ENCODE measurements at regions not wholly inside any gene's neighbourhood (a gene's known extent, or its start where the extent isn't known, plus 50 kb on each side); places are given as distances from the start of the nearest gene placed in this dataset.

DNA sequence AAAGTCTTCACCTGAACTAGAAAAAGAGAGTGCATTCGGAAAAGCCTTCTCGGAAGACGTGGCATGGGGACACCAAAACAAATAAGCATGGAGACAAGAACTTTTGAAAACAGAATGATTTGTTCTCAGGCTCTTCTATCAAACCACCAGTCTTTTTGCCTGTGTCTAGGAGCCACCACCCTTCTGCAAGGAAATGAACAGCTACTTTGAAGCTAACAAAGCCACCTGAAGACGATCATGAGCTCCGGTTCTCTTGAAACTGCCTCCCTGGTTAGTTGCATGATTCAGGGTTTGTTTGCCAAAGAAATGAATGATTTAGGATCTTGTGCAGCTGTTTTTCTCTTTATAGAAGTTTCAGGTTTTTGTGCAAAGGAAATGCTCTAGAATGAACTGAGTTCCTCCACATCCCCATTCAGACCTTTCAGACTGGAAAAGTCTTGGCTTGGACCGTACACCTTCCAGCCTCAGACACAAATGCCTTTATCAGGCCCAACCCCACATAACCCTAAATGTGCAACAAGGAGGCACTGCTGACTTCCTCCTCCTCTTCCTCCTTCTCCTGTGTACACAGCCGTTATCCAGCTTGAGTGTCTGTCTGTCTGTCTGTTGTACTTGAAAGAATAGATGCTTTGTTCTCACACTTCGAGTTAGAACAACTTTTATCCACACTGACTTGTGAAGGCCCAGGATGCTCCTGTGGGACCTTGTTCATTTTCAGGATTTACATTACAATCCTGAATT, 334.8 kb upstream of the KLF3 start:
- 71% methylated on average over 5 of the region's 8 CpGs for WGBS (ENCODE audit: insufficient coverage)
- Mint-ChIP-seq H3K9me3 (ENCODE audit: insufficient read depth) (no peaks in the 10 kb centered on the region), H3K27me3 (peaks cover 3% of the 10 kb centered on the region), H3K4me1 (no peaks in the 10 kb centered on the region), H3K27ac (no peak overlapping the region), H3K4me3 (no peak overlapping the region)
- Histone ChIP-seq H3K36me3 (replicated peaks in 1 of 2; ENCODE audit: control extremely low read depth in 1 of 2, control insufficient read depth in 1 of 2, extremely low read depth in 1 of 2, insufficient read depth in 2 of 2, low read length in 1 of 2) (no peaks in the 10 kb centered on the region), H2AFZ (ENCODE audit: insufficient read depth, low read depth, low read length, poor library complexity, severe bottlenecking) (no peak overlapping the region), H3K4me3 (ENCODE audit: control extremely low read depth in 1 of 5, extremely low read depth in 1 of 5, insufficient read depth in 1 of 5, low read depth in 2 of 5, low read length in 4 of 5) (no peak overlapping the region), H4K20me1 (ENCODE audit: control insufficient read depth, insufficient read depth, low read length, poor library complexity, severe bottlenecking) (no peaks in the 10 kb centered on the region), H3K27me3 (replicated peaks in 1 of 4; ENCODE audit: control extremely low read depth in 1 of 4, control insufficient read depth in 3 of 4, insufficient read depth in 4 of 4, low read length in 3 of 4) (no peaks in the 10 kb centered on the region), H3K9me3 (ENCODE audit: control extremely low read depth in 1 of 3, control insufficient read depth in 2 of 3, insufficient read depth in 1 of 3, low read length in 2 of 3) (peaks cover 0 to 12% (median 2%) of the 10 kb centered on the region in 3 donors), H3K4me1 (ENCODE audit: control insufficient read depth in 2 of 2, insufficient read depth in 2 of 2, low read length in 2 of 2) (no peaks in the 10 kb centered on the region), H3K27ac (ENCODE audit: low read length in 2 of 2) (no peak overlapping the region), H3K79me2 (ENCODE audit: control insufficient read depth, insufficient read depth, low read length) (no peaks in the 10 kb centered on the region), H3K9ac (ENCODE audit: low read length) (no peak overlapping the region), H3K4me2 (replicated peaks; ENCODE audit: low read depth, low read length, poor library complexity, severe bottlenecking) (no peak overlapping the region)
- intact Hi-C loops (cut with micrococcal nuclease), result no loop called here
- TF ChIP-seq, protein P1, sequence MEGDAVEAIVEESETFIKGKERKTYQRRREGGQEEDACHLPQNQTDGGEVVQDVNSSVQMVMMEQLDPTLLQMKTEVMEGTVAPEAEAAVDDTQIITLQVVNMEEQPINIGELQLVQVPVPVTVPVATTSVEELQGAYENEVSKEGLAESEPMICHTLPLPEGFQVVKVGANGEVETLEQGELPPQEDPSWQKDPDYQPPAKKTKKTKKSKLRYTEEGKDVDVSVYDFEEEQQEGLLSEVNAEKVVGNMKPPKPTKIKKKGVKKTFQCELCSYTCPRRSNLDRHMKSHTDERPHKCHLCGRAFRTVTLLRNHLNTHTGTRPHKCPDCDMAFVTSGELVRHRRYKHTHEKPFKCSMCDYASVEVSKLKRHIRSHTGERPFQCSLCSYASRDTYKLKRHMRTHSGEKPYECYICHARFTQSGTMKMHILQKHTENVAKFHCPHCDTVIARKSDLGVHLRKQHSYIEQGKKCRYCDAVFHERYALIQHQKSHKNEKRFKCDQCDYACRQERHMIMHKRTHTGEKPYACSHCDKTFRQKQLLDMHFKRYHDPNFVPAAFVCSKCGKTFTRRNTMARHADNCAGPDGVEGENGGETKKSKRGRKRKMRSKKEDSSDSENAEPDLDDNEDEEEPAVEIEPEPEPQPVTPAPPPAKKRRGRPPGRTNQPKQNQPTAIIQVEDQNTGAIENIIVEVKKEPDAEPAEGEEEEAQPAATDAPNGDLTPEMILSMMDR (IDR thresholded peaks at IDR 0.05), result no peak
- TF ChIP-seq EZH2 (IDR thresholded peaks at IDR 0.05; ENCODE audit: borderline replicate concordance, insufficient read depth, low read depth, low read length, poor library complexity, severe bottlenecking), result no peak
- ATAC-seq (ENCODE audit: low read depth), result no peak
- CTCF ChIA-PET, result no interaction called here
- POLR2A ChIA-PET, result interaction anchor here (0.5 kb wide), 1 partner anchor 326 kb away, joined by 5 read pairs; no protein-coding TSS in a partner anchor
- DNase-seq, result no peak

DNA sequence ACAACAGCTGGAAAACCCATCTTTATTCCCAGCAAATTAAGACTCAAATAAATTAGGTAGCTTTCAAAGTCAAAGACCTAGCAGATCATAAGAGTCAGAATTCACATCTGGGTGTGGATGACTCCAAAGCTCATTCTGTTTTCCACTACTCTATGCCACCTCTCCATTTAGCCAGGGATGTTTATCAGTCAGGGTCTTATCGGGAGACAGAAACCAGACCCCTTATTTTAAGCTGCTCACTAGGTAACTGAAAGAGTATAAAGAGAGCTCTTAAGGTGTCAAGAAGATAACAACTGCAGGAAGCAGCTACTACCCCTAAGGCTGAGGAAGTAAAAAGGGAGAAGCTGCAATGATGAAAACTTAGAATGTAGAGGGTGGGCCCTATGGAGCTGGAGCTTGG, 333.7 kb upstream of the KLF3 start:
- Mint-ChIP-seq H3K27ac (no peak overlapping the region), H3K4me3 (no peak overlapping the region), H3K4me1 (peaks cover 6% of the 10 kb centered on the region), H3K27me3 (peaks cover 11% of the 10 kb centered on the region), H3K9me3 (ENCODE audit: insufficient read depth) (no peaks in the 10 kb centered on the region)
- H3K4me1 ChIP-seq (ENCODE audit: control insufficient read depth in 2 of 2, insufficient read depth in 2 of 2, low read length in 2 of 2), result peaks cover 0 to 2% of the 10 kb centered on the region in 2 donors
- H3K36me3 ChIP-seq (replicated peaks in 1 of 2; ENCODE audit: control extremely low read depth in 1 of 2, control insufficient read depth in 1 of 2, extremely low read depth in 1 of 2, insufficient read depth in 2 of 2, low read length in 1 of 2), result no peaks in the 10 kb centered on the region
- H3K4me3 ChIP-seq (ENCODE audit: control extremely low read depth in 1 of 5, extremely low read depth in 1 of 5, insufficient read depth in 1 of 5, low read depth in 2 of 5, low read length in 4 of 5), result no peak overlapping the region
- no CpG with 5 or more reads among the region's 1 CpG for WGBS (ENCODE audit: insufficient coverage)
- no peaks in the 10 kb centered on the region for H4K20me1 ChIP-seq (ENCODE audit: control insufficient read depth, insufficient read depth, low read length, poor library complexity, severe bottlenecking)
- no peak overlapping the region for H2AFZ ChIP-seq (ENCODE audit: insufficient read depth, low read depth, low read length, poor library complexity, severe bottlenecking)
- H3K4me2 ChIP-seq (replicated peaks; ENCODE audit: low read depth, low read length, poor library complexity, severe bottlenecking), result no peak overlapping the region
- DNase-seq (no peak), ATAC-seq (ENCODE audit: low read depth) (no peak)
- no peak overlapping the region for H3K9ac ChIP-seq (ENCODE audit: low read length)
- intact Hi-C loops (cut with micrococcal nuclease), result no loop called here
- H3K9me3 ChIP-seq (ENCODE audit: control extremely low read depth in 1 of 3, control insufficient read depth in 2 of 3, insufficient read depth in 1 of 3, low read length in 2 of 3), result peaks cover 0 to 4% (median 2%) of the 10 kb centered on the region in 3 donors
- ChIA-PET POLR2A (no interaction called here), CTCF (interaction anchor here (0.9 to 1.3 kb wide), 3 partner anchors 8 to 345 kb away, joined by 3 to 7 read pairs (median 4); no protein-coding TSS in a partner anchor)
- TF ChIP-seq EZH2 (IDR thresholded peaks at IDR 0.05; ENCODE audit: borderline replicate concordance, insufficient read depth, low read depth, low read length, poor library complexity, severe bottlenecking), result no peak
- TF ChIP-seq, protein P1 (IDR thresholded peaks at IDR 0.05), result no peak
- H3K27me3 ChIP-seq (replicated peaks in 1 of 4; ENCODE audit: control extremely low read depth in 1 of 4, control insufficient read depth in 3 of 4, insufficient read depth in 4 of 4, low read length in 3 of 4), result no peaks in the 10 kb centered on the region
- no peak overlapping the region for H3K27ac ChIP-seq (ENCODE audit: low read length in 2 of 2)
- no peaks in the 10 kb centered on the region for H3K79me2 ChIP-seq (ENCODE audit: control insufficient read depth, insufficient read depth, low read length)

All from B cell (primary cell).